ENCODE measurements at regions not wholly inside any gene's neighbourhood (a gene's known extent, or its start where the extent isn't known, plus 50 kb on each side); places are given as distances from the start of the nearest gene placed in this dataset.
A peak's percentile ranks its signal among the peaks of the same experiment; 100 is the strongest.

DNA sequence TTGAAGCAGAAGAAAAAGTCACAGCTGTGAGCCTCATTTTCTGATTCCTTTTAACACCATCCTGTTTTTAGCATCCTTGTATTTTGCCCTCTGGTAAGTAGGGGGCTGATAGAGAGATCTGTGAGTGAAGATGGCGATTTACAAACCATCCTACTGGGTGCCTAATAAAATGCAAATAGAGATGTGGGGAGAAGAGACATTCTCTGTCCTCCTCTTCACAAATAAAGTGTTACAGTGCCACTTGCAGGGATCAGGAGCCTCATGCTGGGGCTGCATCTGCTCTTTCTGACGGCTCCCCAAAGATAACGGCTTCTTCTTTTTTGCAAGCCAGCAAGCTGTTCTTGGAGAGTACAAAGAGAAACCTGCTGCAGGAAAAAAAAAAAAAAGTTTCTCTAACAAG, 418.6 kb downstream of the TOX3 start:
- no CpG with 5 or more reads among the region's 3 CpGs for WGBS, 2 donors (ENCODE audit: extremely low coverage in 2 of 2, insufficient read length in 2 of 2, insufficient replicate concordance in 1 of 2)
- H3K4me3 ChIP-seq (ENCODE audit: low read length in 2 of 2) = no peak overlapping the region

DNA sequence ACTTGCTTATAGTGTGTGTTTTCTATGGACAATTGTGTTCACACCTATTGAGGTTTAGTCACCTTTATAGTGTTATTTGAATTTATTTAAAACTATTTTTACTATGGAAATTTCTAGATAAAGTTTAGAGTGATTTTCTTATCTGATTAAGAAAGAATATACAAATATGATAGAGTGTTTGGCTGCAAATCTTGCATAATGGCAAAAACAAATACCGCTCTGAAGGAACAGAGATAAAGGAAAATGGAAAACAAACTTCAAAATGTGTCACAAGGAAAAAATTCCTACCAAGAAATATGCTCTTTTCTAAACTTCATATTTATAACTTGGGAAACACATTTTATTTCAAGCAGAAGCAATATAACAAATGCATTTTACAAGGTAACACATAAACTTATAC, 423.1 kb downstream of the TOX3 start:
- no CpG with 5 or more reads among the region's 1 CpG for WGBS, 2 donors (ENCODE audit: extremely low coverage in 2 of 2, insufficient read length in 2 of 2, insufficient replicate concordance in 1 of 2)

More for the DNA sequence above, 418.6 kb downstream of the TOX3 start:
- no peak for DNase-seq (ENCODE audit: low spot score)
- Histone ChIP-seq H3K23ac (ENCODE audit: low read depth, low read length, poor library complexity) (no peak overlapping the region), H3K27ac (replicated peaks; ENCODE audit: low read length) (no peak overlapping the region), H3K18ac (ENCODE audit: low read length) (no peak overlapping the region), H3K4ac (ENCODE audit: low read length) (no peak overlapping the region), H2BK12ac (ENCODE audit: low read length) (no peak overlapping the region), H2AFZ (ENCODE audit: low read length) (peak overlapping the region; percentile 11), H3K4me2 (ENCODE audit: insufficient read depth, low read length, poor library complexity, severe bottlenecking) (no peak overlapping the region), H3K9ac (ENCODE audit: low read depth, low read length, poor library complexity) (no peak overlapping the region), H4K8ac (ENCODE audit: low read depth, low read length) (no peak overlapping the region), H2BK5ac (ENCODE audit: low read length) (no peak overlapping the region), H3K79me1 (ENCODE audit: low read depth, low read length) (no peaks in the 10 kb centered on the region), H4K91ac (ENCODE audit: low read depth, low read length, poor library complexity) (no peak overlapping the region), H2BK120ac (ENCODE audit: low read depth, low read length) (no peak overlapping the region), H3K9me3 (replicated peaks in 1 of 2; ENCODE audit: control insufficient read depth in 2 of 2, insufficient read depth in 1 of 2, low read depth in 1 of 2, low read length in 2 of 2) (peaks cover 0 to 3% of the 10 kb centered on the region in 2 donors), H3K14ac (ENCODE audit: low read length) (no peak overlapping the region), H2BK15ac (ENCODE audit: low read length) (no peak overlapping the region), H3K4me1 (ENCODE audit: control insufficient read depth in 2 of 2, insufficient read depth in 1 of 2, low read depth in 1 of 2, low read length in 2 of 2) (peaks cover 0 to 5% of the 10 kb centered on the region in 2 donors), H2AK5ac (ENCODE audit: low read depth, low read length) (no peak overlapping the region), H3K36me3 (replicated peaks in 1 of 2; ENCODE audit: control insufficient read depth in 2 of 2, insufficient read depth in 2 of 2, low read length in 2 of 2) (no peaks in the 10 kb centered on the region), H3K27me3 (ENCODE audit: control insufficient read depth in 3 of 3, insufficient read depth in 3 of 3, low read depth in 1 of 3, low read length in 3 of 3) (peaks cover 0 to 6% (median 0%) of the 10 kb centered on the region in 3 experiments)

DNA sequence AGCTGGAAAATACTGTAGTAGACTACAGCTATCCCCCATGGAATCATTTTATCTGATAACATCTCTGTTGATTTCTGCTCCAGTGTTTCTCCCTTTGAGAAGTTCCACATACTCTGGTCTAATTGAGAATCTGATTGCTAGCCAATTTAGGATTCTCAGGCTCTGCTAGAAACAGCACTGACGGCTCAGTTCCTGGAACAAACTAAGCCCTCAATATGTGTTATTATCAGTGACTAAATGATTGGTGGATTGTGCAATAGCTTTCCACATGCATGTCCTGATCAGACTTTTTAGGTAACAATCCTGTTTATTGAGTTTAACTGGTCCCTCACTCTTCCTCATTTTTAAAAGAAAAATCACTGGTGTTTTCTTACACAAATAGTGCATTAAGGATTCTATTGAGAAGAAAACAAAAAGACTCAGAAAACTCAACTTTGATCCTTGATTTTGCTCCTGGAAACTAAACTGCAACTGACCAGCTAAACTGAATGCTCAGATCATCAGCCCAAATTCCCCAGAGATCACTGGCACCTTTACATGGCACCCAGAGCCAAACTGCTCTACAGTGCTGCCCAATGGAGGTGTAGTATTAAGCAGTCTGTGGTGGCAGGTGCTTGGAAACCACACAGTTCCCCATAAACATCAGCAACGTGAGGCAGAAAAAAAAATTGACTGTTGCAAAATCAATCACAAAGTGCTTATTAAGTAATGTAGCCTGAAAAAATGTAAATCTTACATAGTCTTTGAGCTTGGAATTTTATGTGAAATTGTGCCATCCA, 423.7 kb downstream of the TOX3 start:
- no CpG with 5 or more reads among the region's 2 CpGs for WGBS, 2 donors (ENCODE audit: extremely low coverage in 2 of 2, insufficient read length in 2 of 2, insufficient replicate concordance in 1 of 2)
- no peaks in the 10 kb centered on the region for H3K79me1 ChIP-seq (ENCODE audit: low read depth, low read length)
- no peak for DNase-seq (ENCODE audit: low spot score)

More for the DNA sequence above, 423.1 kb downstream of the TOX3 start:
- Histone ChIP-seq H3K23ac (ENCODE audit: low read depth, low read length, poor library complexity) (no peak overlapping the region), H4K8ac (ENCODE audit: low read depth, low read length) (no peak overlapping the region), H3K79me1 (ENCODE audit: low read depth, low read length) (no peaks in the 10 kb centered on the region), H3K4me1 (ENCODE audit: control insufficient read depth in 2 of 2, insufficient read depth in 1 of 2, low read depth in 1 of 2, low read length in 2 of 2) (no peaks in the 10 kb centered on the region), H3K9me3 (replicated peaks in 1 of 2; ENCODE audit: control insufficient read depth in 2 of 2, insufficient read depth in 1 of 2, low read depth in 1 of 2, low read length in 2 of 2) (peaks cover under 1 to 11% of the 10 kb centered on the region in 2 donors), H4K91ac (ENCODE audit: low read depth, low read length, poor library complexity) (no peak overlapping the region), H3K27ac (replicated peaks; ENCODE audit: low read length) (no peak overlapping the region), H2BK12ac (ENCODE audit: low read length) (no peak overlapping the region), H3K27me3 (ENCODE audit: control insufficient read depth in 3 of 3, insufficient read depth in 3 of 3, low read depth in 1 of 3, low read length in 3 of 3) (peaks cover 0 to 6% (median 0%) of the 10 kb centered on the region in 3 experiments), H3K18ac (ENCODE audit: low read length) (no peak overlapping the region), H2BK5ac (ENCODE audit: low read length) (no peak overlapping the region), H2BK120ac (ENCODE audit: low read depth, low read length) (no peak overlapping the region), H2BK15ac (ENCODE audit: low read length) (no peak overlapping the region), H3K14ac (ENCODE audit: low read length) (no peak overlapping the region), H3K9ac (ENCODE audit: low read depth, low read length, poor library complexity) (no peak overlapping the region), H2AK5ac (ENCODE audit: low read depth, low read length) (no peak overlapping the region), H2AFZ (ENCODE audit: low read length) (no peak overlapping the region), H3K4me3 (ENCODE audit: low read length in 2 of 2) (no peak overlapping the region), H3K36me3 (replicated peaks in 1 of 2; ENCODE audit: control insufficient read depth in 2 of 2, insufficient read depth in 2 of 2, low read length in 2 of 2) (no peaks in the 10 kb centered on the region), H3K4me2 (ENCODE audit: insufficient read depth, low read length, poor library complexity, severe bottlenecking) (no peak overlapping the region), H3K4ac (ENCODE audit: low read length) (no peak overlapping the region)
- DNase-seq (ENCODE audit: low spot score) = no peak

DNA sequence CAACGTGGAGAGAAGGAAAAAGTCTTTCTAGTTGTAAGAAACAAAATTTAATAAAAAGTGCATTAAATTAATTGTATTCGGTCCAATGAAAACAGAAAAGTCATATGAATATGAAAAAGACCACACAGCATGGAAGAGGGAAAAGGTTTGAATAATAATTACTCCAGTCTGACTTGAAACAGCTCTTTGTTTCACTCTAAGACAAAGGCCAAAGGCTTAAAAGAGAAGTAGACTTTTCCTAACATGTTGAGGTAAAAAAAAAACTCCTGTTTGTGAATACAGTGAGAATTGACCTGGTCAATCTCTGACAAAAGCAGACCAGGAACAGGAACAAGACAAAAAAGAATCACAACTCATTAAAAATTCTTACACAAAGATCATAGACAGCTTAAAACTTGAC, 429.8 kb downstream of the TOX3 start:
- Histone ChIP-seq H2BK12ac (ENCODE audit: low read length) (no peak overlapping the region), H3K9me3 (replicated peaks in 1 of 2; ENCODE audit: control insufficient read depth in 2 of 2, insufficient read depth in 1 of 2, low read depth in 1 of 2, low read length in 2 of 2) (peaks cover 4 to 8% of the 10 kb centered on the region in 2 donors), H2BK5ac (ENCODE audit: low read length) (no peak overlapping the region), H3K27me3 (ENCODE audit: control insufficient read depth in 3 of 3, insufficient read depth in 3 of 3, low read depth in 1 of 3, low read length in 3 of 3) (no peaks in the 10 kb centered on the region), H3K9ac (ENCODE audit: low read depth, low read length, poor library complexity) (no peak overlapping the region), H3K4ac (ENCODE audit: low read length) (no peak overlapping the region), H2BK120ac (ENCODE audit: low read depth, low read length) (no peak overlapping the region), H3K27ac (replicated peaks; ENCODE audit: low read length) (no peak overlapping the region), H4K91ac (ENCODE audit: low read depth, low read length, poor library complexity) (no peak overlapping the region), H4K8ac (ENCODE audit: low read depth, low read length) (no peak overlapping the region), H3K79me1 (ENCODE audit: low read depth, low read length) (no peaks in the 10 kb centered on the region), H3K4me2 (ENCODE audit: insufficient read depth, low read length, poor library complexity, severe bottlenecking) (no peak overlapping the region), H3K14ac (ENCODE audit: low read length) (no peak overlapping the region), H2AK5ac (ENCODE audit: low read depth, low read length) (no peak overlapping the region), H3K4me3 (ENCODE audit: low read length in 2 of 2) (no peak overlapping the region), H3K4me1 (ENCODE audit: control insufficient read depth in 2 of 2, insufficient read depth in 1 of 2, low read depth in 1 of 2, low read length in 2 of 2) (peaks cover 2 to 7% of the 10 kb centered on the region in 2 donors), H3K18ac (ENCODE audit: low read length) (no peak overlapping the region), H3K36me3 (replicated peaks in 1 of 2; ENCODE audit: control insufficient read depth in 2 of 2, insufficient read depth in 2 of 2, low read length in 2 of 2) (no peaks in the 10 kb centered on the region), H3K23ac (ENCODE audit: low read depth, low read length, poor library complexity) (no peak overlapping the region), H2BK15ac (ENCODE audit: low read length) (no peak overlapping the region), H2AFZ (ENCODE audit: low read length) (no peak overlapping the region)
- DNase-seq (ENCODE audit: low spot score) = no peak
- no CpG with 5 or more reads among the region's 2 CpGs for whole genome bisulfite sequencing, 2 donors (ENCODE audit: extremely low coverage in 2 of 2, insufficient read length in 2 of 2, insufficient replicate concordance in 1 of 2)

More for the DNA sequence above, 423.7 kb downstream of the TOX3 start:
- no peak overlapping the region for H3K27ac ChIP-seq (replicated peaks; ENCODE audit: low read length)
- H3K27me3 ChIP-seq (ENCODE audit: control insufficient read depth in 3 of 3, insufficient read depth in 3 of 3, low read depth in 1 of 3, low read length in 3 of 3) = peaks cover 0 to 4% (median 0%) of the 10 kb centered on the region in 3 experiments
- H2BK12ac ChIP-seq (ENCODE audit: low read length) = no peak overlapping the region
- H3K14ac ChIP-seq (ENCODE audit: low read length) = no peak overlapping the region
- H3K36me3 ChIP-seq (replicated peaks in 1 of 2; ENCODE audit: control insufficient read depth in 2 of 2, insufficient read depth in 2 of 2, low read length in 2 of 2) = no peaks in the 10 kb centered on the region
- H2AFZ ChIP-seq (ENCODE audit: low read length) = no peak overlapping the region
- no peak overlapping the region for H4K8ac ChIP-seq (ENCODE audit: low read depth, low read length)
- no peak overlapping the region for H4K91ac ChIP-seq (ENCODE audit: low read depth, low read length, poor library complexity)
- H3K4me3 ChIP-seq (ENCODE audit: low read length in 2 of 2) = no peak overlapping the region
- no peak overlapping the region for H2BK120ac ChIP-seq (ENCODE audit: low read depth, low read length)
- H3K9me3 ChIP-seq (replicated peaks in 1 of 2; ENCODE audit: control insufficient read depth in 2 of 2, insufficient read depth in 1 of 2, low read depth in 1 of 2, low read length in 2 of 2) = peaks cover 4 to 11% of the 10 kb centered on the region in 2 donors
- H2AK5ac ChIP-seq (ENCODE audit: low read depth, low read length) = no peak overlapping the region
- no peak overlapping the region for H3K18ac ChIP-seq (ENCODE audit: low read length)
- H3K4me2 ChIP-seq (ENCODE audit: insufficient read depth, low read length, poor library complexity, severe bottlenecking) = no peak overlapping the region
- no peak overlapping the region for H3K9ac ChIP-seq (ENCODE audit: low read depth, low read length, poor library complexity)
- no peaks in the 10 kb centered on the region for H3K4me1 ChIP-seq (ENCODE audit: control insufficient read depth in 2 of 2, insufficient read depth in 1 of 2, low read depth in 1 of 2, low read length in 2 of 2)
- no peak overlapping the region for H2BK5ac ChIP-seq (ENCODE audit: low read length)
- no peak overlapping the region for H3K4ac ChIP-seq (ENCODE audit: low read length)
- no peak overlapping the region for H2BK15ac ChIP-seq (ENCODE audit: low read length)
- H3K23ac ChIP-seq (ENCODE audit: low read depth, low read length, poor library complexity) = no peak overlapping the region

All from neuronal stem cell (in vitro differentiated cells).